OCI-LY3 (cell line): ENCODE measurements at regions not wholly inside any gene's neighbourhood (a gene's known extent, or its start where the extent isn't known, plus 50 kb on each side); places are given as distances from the start of the nearest gene placed in this dataset.

Experiments
- CTCF ChIP-seq: fragments of 200-600, 300-600 bp; sonication (generic); IDR thresholded peaks from 2 replicates; pipeline ENCODE4 v1.5.1; 2014; ENCODE audit warnings: antibody characterized with exemption, low read length, low read depth
- EZH2phosphoT487 ChIP-seq: fragments of 200-600 bp; shearing (Covaris generic); IDR thresholded peaks from 2 replicates; pipeline ENCODE4 v1.6.1; 2018; ENCODE audit warnings: antibody characterized with exemption, mixed run types, low read depth

GRCh38 chr15:69659454-69660050 is 206.9 kb downstream of the RPLP1 start:
- no peak for TF ChIP-seq CTCF
- no peak for TF ChIP-seq EZH2phosphoT487
